NCI-H460 (cell line): ENCODE measurements at regions not wholly inside any gene's neighbourhood (a gene's known extent, or its start where the extent isn't known, plus 50 kb on each side); places are given as distances from the start of the nearest gene placed in this dataset.

Experiments used
- DNase-seq: peaks from one replicate; pipeline ENCODE4 v3.0.0-alpha.2; 2016; ENCODE audit warnings: low read depth; ENCODE audit errors: extremely low read depth

DNA sequence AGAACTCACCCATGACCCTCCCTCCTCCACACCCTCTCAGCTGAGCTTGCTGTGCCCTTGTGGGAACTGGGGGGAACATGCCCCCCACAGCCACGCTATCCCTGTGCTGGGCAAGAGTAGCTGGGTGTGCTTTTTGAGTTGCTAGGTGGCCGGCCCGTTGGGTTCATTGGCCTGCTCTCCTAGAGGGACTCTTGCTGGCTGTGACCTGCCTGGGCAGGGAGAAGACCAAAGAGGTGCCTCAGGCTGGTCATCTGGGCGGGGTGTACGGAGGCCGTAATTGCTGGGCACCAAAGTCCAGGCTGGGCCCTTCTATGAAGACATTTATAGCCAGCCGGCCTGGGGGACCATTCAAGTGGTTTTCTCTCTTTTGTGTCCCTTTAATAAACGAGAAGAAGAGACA is 138.3 kb upstream of the ZBTB40 start:
- no peak for DNase-seq

DNA sequence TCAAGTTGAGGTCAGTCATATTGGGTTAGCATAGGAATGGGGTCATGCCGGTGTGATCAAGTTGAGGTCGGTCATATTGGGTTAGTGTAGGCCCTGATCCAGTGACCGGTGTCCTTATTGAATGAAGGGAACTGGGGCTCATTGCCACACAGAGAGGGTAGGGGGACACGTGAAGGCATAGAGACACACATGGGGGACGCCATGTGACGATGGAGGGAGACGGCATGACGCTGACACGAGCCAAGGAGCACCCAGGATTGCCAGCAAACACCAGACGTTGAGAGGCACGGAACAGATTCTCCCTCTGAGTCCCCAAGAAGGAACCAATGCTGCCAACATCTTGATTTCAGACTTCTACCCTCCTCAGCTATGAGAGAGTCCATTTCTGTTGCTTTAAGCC is 136.9 kb upstream of the ZBTB40 start:
- DNase-seq, result no peak

- no peak for DNase-seq
These were observed 136.2 kb upstream of the ZBTB40 start for GRCh38 chr1:22315315-22316078.

DNA sequence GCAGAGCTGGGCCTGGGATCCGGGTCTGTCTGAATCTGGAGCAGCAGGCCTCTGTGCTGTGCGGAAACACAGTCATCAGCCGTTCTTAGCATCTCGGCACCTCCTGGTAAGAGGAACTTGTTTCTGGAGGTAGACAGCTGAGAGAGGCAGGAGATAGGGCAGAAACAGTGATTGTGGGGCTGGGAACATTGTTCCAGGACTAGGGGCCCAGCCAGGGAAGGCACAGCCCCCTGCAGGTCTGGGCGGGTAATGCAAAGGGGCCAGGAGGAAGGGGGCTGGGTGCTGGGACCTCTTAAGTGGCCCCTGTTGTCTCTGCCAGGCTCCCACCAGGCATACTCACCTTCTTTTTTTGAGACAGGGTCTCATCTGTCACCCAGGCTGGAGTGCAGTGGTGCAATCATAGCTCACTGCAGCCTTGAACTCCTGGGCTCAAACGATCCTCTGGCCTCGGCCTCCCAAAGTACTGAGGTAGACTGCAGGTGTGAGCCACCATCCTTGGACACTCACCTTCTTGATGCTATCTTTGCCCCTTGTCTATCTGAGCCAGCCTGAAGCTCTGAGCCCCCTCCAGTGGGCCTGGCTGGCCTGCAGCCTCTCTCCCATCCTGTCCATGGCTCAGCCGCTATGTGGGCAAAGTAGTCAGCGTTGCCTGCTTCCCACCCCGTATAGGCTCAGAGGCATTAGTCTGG is 134.3 kb upstream of the ZBTB40 start:
- DNase-seq, result no peak

DNA sequence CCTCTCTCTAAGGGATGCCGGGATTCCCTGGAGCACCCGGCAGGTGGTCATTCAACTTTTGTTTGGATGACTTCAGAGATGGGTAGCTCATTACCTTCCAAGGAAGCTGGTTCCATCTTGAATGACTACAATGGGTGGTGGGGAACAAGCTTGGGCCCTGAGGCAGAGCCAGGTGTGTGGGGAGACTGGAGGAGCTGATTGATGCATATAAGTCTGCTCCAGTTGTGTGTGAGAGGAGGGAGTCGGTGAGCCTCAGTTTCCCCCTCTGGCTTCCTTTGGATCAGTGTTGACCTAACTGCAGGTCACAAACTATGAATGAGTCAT is 133.8 kb upstream of the ZBTB40 start:
- no peak for DNase-seq

DNA sequence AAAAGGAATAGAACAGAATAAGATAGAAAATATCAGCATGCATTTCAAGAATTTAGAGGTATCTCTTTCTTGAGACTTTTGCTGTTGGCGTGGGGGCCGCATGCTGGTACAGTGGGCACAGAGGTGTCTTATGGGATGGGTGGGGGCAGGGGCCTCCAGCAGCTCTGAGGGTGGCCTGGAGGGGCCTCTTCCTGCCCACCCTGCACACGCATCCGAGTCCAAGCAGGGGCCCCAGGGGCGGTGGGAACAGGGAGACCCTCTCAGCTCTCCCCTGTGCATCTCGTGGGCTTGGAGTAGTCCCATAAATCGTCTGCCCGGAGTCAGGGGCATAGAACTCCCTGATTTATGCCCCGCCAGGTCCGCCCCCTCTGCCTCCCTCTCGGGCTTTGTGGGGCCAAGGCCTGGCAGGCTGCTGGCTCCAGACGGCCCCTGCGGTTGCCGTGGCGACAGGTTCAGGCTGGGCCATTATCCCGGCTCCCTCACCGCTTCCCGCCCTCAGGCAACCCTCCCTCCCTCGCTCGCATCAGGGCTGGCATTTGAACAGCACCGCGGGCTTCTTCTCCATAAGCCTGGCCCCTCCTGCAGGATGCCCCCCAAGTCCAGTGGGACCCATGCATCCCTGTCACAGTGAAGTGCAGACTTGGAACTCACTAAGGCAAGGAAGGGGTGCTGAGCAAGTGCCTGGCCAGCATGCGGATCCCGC is 133.2 kb upstream of the ZBTB40 start:
- no peak for DNase-seq

DNA sequence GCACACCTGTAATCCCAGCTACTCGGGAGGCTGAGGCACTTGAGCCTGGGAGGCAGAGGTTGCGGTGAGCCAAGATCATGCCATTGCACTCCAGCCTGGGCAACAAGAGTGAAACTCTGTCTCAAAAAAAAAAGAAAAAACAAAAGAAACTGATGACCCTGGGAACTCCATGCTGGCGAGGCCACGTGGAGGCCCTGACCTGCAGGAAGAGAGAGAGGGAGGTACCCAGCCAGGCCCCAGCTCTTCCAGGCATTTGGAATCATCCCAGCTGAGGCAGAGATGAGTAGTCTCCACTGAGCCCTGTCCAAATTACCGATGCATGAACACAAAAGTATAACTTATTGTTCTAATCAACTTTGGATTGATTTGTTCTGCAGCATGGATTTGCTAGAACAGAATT is 132.0 kb upstream of the ZBTB40 start:
- DNase-seq, result no peak

DNA sequence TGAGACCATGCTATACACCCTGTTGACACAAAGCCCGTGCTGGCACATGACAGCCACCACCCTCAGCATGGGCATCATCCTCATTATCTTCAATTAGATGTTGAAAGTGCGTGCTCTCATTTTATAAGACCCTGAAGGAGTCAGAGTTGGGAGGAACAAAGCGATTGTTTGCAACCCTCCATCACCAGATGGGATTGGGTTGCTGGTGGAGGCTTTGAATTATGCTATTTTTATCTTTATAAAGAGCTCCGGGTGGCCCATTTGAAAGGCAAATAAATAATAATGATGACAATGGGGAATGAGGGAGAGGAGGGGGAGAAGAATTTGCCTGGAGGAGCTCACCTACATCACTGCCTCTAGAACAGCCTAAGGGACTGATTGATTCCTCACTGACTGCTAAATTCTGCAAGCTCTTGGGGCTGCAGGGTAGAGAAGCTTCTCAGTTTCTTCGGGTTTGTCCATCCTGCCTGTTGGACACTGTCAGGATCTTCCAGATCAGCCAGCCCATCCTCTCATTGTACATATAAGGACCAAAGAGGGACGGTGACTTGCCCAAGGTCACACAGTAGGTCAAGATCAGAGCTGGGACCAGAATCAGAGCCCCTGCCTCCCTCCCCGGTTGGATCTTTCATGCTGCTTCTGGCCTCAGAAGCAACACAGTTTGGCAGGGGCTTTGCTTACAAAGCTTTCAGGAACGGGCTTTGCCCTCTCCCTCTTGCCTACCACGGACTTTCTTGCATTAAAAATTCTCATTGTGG is 130.9 kb upstream of the ZBTB40 start:
- no peak for DNase-seq

- no peak for DNase-seq
These were observed 129.7 kb upstream of the ZBTB40 start for GRCh38 chr1:22321917-22322316.

DNA sequence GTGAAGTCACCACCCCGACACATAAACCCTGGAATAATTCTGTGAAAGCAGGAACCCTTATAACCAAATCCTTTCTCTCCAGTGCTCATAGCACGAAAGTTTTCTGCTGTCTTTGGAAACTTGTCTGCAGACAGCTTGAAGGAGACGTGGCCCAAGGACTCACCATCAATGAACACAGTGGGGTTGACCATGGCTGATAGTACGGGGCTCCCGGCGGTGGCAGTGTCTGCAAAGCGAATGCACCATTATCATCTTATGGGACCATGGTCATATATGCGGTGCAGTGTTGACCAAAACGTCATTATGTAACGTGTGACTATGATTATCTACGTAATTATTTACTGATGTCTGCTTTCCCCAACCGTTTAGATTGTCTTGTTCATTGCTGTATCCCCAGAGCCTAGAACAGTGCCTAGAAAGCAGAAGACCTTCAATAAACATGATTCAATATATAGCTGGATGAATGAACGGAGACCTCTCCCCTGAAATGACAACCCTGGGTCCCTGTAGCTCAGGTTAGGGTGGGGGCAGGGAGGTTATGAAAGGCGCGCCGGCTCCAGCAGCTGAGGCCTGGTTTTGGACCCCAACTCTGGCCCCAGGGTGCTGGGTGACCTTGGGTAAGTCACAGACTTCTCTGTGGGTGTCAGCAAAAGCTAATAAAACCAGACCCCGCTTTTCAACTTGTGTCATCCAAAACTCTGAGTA is 128.4 kb upstream of the ZBTB40 start:
- DNase-seq, result no peak

DNA sequence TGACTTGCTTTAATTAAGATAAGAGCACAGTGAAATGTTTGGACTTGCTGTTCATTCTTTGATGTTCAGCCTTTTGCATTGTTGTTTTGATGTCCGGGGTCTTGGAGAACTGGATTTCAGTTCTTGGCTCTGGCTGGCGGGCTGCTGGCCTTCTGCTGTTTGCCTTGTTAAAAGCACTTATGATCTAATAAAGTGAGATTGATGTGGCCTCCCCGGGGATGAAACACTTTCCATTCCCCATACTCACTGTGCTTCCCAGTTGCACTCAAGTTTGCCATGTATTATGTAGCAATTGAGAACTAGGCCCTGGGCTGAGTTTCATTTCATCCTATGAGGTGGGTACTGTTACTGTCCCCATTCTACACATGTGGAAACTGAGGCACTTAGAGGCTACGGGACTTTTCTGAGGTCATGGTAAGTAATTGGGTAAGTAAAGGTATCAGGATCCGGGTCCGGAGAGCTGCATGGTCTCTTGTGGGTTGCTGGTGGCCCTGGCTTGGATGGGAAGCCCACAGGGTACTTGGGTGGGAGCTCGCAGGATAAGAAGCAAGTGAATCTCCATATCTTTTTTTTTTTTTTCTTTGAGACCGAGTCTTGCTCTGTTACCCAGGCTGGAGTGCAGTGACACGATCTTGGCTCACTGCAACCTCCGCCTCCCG is 127.7 kb upstream of the ZBTB40 start:
- no peak for DNase-seq

- DNase-seq, result no peak
These were observed 125.9 kb upstream of the ZBTB40 start for GRCh38 chr1:22325531-22326371.

DNA sequence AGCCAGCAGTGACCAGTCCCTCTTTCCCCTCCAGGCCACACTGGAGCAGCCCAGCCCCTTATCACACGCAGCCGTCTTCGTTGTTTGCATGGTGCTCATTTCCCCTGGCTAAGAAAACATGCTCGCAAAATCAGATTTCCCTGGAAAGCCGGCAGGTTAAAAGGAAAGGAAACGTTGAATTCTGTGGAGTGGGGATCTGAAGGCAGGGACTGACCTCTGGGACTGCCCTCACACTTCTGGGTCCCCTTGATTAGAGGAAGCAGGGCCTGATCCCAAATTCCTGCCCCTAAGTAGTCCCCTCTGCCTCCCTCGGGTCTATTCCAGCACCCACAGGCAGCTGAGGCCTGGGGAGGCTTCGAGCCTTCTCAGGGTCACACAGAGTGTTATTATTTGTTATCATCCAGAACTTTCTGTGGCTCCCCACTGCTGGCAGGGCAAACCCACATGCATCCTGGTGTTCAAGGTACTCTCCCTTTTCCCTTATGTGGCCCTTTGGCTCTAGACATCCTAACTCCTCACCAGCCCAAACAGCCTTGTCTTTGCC is 125.2 kb upstream of the ZBTB40 start:
- no peak for DNase-seq

DNA sequence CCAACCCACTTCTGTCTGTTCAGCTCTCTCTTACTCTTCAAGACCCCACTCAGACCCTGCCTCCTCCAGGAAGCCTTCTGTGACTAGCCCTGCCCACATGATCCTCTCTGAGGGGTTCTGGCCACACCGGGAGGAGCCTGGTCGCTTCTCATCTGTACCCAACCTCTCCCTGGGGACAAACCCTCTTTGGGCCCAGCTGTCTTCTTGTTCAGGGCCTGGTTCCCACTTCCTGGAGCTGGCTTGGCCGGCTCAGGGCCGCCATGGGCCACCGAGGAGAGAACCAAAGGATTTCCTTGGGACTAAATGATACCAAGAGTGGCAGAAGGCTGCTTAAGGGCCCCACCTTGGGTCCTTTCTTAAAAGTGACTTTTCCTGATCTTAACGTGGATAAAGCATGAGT is 124.7 kb upstream of the ZBTB40 start:
- DNase-seq, result no peak

DNA sequence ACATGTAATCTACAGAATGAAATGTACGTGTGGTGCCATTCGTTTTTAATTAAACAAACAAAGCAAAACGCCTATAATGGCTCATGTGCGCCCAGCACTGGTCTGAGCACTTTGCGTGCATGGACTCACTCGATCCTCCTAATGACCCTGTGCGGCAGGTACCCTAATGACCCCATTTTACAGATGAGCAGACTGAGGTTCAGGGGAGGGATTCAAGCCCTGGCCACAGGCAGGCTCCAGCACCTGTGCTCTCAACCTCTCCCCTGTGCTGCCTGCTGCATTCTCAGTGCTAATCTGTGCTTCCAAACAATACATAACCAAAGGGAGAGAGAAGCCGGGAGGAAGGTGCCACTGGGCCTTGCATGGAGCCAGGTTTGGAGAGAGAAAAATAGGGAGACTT is 124.2 kb upstream of the ZBTB40 start:
- DNase-seq, result no peak

- DNase-seq, result no peak
These were observed 123.1 kb upstream of the ZBTB40 start for GRCh38 chr1:22328331-22329147.

GRCh38 chr1:22329148-22329515 is 122.5 kb upstream of the ZBTB40 start:
- DNase-seq, result no peak

DNA sequence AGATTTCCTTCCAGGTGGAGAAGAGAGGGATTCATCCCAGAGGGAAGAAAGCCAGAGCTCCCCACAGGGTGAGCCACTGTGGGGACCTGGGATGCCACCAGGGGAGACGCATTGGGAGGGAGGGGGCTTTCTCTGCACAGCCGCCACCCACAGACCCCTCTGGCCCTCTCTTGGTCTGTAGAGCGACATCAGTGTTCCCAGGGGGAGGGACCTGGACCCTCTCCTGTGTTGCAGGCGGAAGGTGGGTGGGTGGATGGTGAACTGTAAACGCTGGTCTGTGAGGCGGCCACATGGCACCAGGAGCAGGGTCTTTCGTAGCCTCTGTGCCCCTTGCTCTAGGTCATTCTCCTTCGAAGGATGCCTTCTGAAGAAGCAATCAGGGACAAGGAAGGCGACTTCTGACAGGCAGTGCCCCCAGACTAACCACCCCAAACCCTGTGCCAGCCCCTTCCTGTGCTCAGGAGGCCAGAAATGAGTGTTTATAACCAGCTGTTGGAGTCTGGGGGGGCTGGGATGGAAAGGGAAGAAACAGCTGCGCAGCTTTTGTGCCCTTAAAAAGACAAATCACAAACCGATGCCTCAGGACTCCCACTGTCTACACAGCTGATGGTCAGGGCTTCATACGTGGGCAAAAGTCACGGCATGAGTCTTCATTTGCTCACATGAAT is 121.4 kb upstream of the ZBTB40 start:
- DNase-seq, result no peak
